ENCODE measurements at regions not wholly inside any gene's neighbourhood (a gene's known extent, or its start where the extent isn't known, plus 50 kb on each side); places are given as distances from the start of the nearest gene placed in this dataset.

DNA sequence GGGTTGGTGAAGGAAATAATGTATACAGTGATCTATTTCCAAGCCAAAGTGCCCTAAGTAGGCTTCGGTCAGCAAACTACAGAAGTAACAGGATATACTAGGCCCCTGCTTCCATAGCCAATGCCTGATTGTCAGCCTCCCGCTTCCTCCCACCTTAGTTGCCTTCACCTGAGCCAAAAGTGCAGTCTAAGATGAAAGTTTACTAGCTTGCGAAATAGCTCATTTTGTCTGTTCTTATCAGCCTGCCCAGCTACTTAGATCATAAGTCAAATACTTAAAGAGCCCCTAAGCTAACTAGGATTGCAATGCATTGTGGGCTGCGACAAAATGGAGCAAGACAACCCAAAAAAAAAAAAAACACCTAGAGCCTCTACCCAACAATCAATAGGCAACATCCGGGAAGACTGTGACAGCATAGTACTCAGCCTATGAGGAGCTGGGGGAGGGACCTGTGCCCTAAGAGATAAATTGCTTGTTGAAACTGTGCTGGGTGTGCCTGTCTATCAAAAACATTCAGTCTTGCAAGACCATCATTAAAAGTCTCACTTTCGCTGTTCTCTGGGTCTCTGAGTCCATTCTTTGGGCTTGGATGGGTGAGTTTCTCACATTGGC, 454.7 kb upstream of the TSHZ3 start:
- TF ChIP-seq, protein P1, sequence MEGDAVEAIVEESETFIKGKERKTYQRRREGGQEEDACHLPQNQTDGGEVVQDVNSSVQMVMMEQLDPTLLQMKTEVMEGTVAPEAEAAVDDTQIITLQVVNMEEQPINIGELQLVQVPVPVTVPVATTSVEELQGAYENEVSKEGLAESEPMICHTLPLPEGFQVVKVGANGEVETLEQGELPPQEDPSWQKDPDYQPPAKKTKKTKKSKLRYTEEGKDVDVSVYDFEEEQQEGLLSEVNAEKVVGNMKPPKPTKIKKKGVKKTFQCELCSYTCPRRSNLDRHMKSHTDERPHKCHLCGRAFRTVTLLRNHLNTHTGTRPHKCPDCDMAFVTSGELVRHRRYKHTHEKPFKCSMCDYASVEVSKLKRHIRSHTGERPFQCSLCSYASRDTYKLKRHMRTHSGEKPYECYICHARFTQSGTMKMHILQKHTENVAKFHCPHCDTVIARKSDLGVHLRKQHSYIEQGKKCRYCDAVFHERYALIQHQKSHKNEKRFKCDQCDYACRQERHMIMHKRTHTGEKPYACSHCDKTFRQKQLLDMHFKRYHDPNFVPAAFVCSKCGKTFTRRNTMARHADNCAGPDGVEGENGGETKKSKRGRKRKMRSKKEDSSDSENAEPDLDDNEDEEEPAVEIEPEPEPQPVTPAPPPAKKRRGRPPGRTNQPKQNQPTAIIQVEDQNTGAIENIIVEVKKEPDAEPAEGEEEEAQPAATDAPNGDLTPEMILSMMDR (IDR thresholded peaks at IDR 0.05; ENCODE audit: insufficient read depth, low read length) = no peak
- TF ChIP-seq POLR2AphosphoS5 (IDR thresholded peaks at IDR 0.05; ENCODE audit: low read depth) (no peak), SPI1 (IDR thresholded peaks at IDR 0.05; ENCODE audit: borderline replicate concordance, low read depth) (no peak), GABPA (IDR thresholded peaks at IDR 0.05; ENCODE audit: low read depth) (no peak), REST (IDR thresholded peaks at IDR 0.05; ENCODE audit: insufficient replicate concordance, low read depth) (no peak)
- Histone ChIP-seq H3K27ac (replicated peaks) (no peak overlapping the region), H3K4me3 (replicated peaks; ENCODE audit: insufficient read depth, low read length) (no peak overlapping the region), H3K27me3 (ENCODE audit: insufficient read depth, poor library complexity, severe bottlenecking) (no peaks in the 10 kb centered on the region)
- no peak for DNase-seq (ENCODE audit: low read depth in 1 of 2, low spot score in 1 of 2)

DNA sequence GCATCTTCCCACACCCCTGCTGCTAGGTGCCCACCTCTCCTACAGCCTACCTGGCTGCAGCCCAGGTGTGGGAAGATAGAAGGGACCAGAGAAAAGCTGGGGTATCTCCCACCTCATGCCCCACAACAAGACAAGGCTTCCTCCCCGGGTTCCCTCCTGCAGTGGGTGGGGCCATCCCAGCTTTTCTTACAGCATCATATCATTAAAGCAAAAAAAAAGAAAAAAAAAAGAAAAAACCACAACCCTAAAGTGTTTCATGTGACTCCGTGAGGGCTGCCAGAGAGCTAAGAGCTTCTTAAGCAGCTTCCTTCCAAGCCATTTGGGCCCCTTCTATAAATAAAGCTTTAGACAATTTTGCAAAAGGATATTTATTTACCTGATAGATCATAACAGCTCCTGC, 455.4 kb upstream of the TSHZ3 start:
- DNase-seq (ENCODE audit: low read depth in 1 of 2, low spot score in 1 of 2) = no peak
- TF ChIP-seq, protein P1 (IDR thresholded peaks at IDR 0.05; ENCODE audit: insufficient read depth, low read length) = no peak
- no peak for TF ChIP-seq POLR2AphosphoS5 (IDR thresholded peaks at IDR 0.05; ENCODE audit: low read depth)
- TF ChIP-seq SPI1 (IDR thresholded peaks at IDR 0.05; ENCODE audit: borderline replicate concordance, low read depth) = no peak
- TF ChIP-seq GABPA (IDR thresholded peaks at IDR 0.05; ENCODE audit: low read depth) = no peak
- no peak for TF ChIP-seq REST (IDR thresholded peaks at IDR 0.05; ENCODE audit: insufficient replicate concordance, low read depth)
- H3K4me3 ChIP-seq (replicated peaks; ENCODE audit: insufficient read depth, low read length) = no peak overlapping the region
- H3K27me3 ChIP-seq (ENCODE audit: insufficient read depth, poor library complexity, severe bottlenecking) = no peaks in the 10 kb centered on the region
- no peak overlapping the region for H3K27ac ChIP-seq (replicated peaks)

DNA sequence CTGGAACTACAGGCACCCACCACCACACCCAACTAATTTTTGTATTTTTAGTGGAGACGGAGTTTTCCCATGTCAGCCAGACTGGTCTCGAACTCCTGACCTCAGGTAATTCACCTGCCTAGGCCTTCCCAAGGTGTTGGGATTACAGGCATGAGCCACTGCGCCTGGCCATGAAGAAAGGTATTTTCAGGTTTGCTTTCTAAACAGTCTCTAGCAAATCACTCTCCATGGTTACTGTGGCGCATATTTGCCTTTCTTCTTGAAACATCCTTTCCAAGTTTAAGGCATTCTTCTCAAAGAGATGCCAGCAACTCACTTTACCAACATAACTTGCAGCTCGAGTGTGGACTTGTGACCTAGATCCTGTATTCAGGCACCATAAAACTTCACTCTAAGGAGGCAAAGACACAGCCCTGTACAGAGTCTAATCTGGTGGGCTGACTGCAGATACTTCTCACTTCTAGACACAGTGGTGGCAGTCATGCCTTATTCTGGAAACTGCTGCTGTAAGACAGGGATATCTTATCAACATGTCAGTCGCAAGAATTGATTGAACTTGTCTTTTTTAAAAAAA, 461.4 kb upstream of the TSHZ3 start:
- Histone ChIP-seq H3K27ac (replicated peaks) (no peak overlapping the region), H3K4me3 (replicated peaks; ENCODE audit: insufficient read depth, low read length) (no peak overlapping the region), H3K27me3 (ENCODE audit: insufficient read depth, poor library complexity, severe bottlenecking) (no peaks in the 10 kb centered on the region)
- no peak for TF ChIP-seq GABPA (IDR thresholded peaks at IDR 0.05; ENCODE audit: low read depth)
- TF ChIP-seq SPI1 (IDR thresholded peaks at IDR 0.05; ENCODE audit: borderline replicate concordance, low read depth) = no peak
- TF ChIP-seq POLR2AphosphoS5 (IDR thresholded peaks at IDR 0.05; ENCODE audit: low read depth) = no peak
- TF ChIP-seq, protein P1 (IDR thresholded peaks at IDR 0.05; ENCODE audit: insufficient read depth, low read length) = no peak
- no peak for TF ChIP-seq REST (IDR thresholded peaks at IDR 0.05; ENCODE audit: insufficient replicate concordance, low read depth)
- no peak for DNase-seq (ENCODE audit: low read depth in 1 of 2, low spot score in 1 of 2)

Measured in HL-60 (cell line).